Endodermal cell (in vitro differentiated cells): ENCODE measurements at regions not wholly inside any gene's neighbourhood (a gene's known extent, or its start where the extent isn't known, plus 50 kb on each side); places are given as distances from the start of the nearest gene placed in this dataset.

Experiments
- DNase-seq: peaks from one replicate; pipeline ENCODE4 v3.0.0-alpha.2; 2017
- H3K27ac ChIP-seq: 2 replicates; pipeline ENCODE4 v1.5.1; 2013; ENCODE audit warnings: mild to moderate bottlenecking, low read depth, low read length, moderate library complexity
- H3K27me3 ChIP-seq: 2 replicates; pipeline ENCODE4 v1.6.1; 2013; ENCODE audit warnings: mild to moderate bottlenecking, low read length, moderate library complexity; ENCODE audit not compliant: insufficient read depth, control insufficient read depth, poor library complexity, severe bottlenecking
- H3K36me3 ChIP-seq: 2 replicates; pipeline ENCODE4 v1.7.0; 2013; ENCODE audit warnings: mild to moderate bottlenecking, low read length, moderate library complexity; ENCODE audit not compliant: control insufficient read depth, insufficient read depth
- H3K4me1 ChIP-seq: one replicate; pipeline ENCODE4 v1.7.0; 2013; ENCODE audit warnings: low read length; ENCODE audit not compliant: control insufficient read depth, insufficient read depth
- H3K4me3 ChIP-seq: 2 replicates; pipeline ENCODE4 v1.5.1; 2013; ENCODE audit warnings: mild to moderate bottlenecking, low read length, moderate library complexity
- H3K9ac ChIP-seq: 2 replicates; pipeline ENCODE4 v1.6.1; 2013; ENCODE audit warnings: mild to moderate bottlenecking, low read length, moderate library complexity; ENCODE audit not compliant: poor library complexity, severe bottlenecking; ENCODE audit errors: extremely low read depth
- H3K9me3 ChIP-seq: 2 replicates; pipeline ENCODE4 v1.6.1; 2013; ENCODE audit warnings: mild to moderate bottlenecking, low read length, moderate library complexity; ENCODE audit not compliant: control insufficient read depth
- H3K27ac Mint-ChIP-seq: 2 replicates; pipeline ENCODE4 v1.8.0; 2020; ENCODE audit warnings: mixed read lengths
- H3K27me3 Mint-ChIP-seq: 2 replicates; pipeline ENCODE4 v1.8.0; 2021; ENCODE audit warnings: mild to moderate bottlenecking, mixed read lengths; ENCODE audit not compliant: insufficient read depth
- H3K36me3 Mint-ChIP-seq: 2 replicates; pipeline ENCODE4 v1.8.0; 2020; ENCODE audit warnings: low read depth, mixed read lengths
- H3K4me1 Mint-ChIP-seq: 2 replicates; pipeline ENCODE4 v1.8.0; 2020; ENCODE audit warnings: mixed read lengths
- H3K4me3 Mint-ChIP-seq: 2 replicates; pipeline ENCODE4 v1.8.0; 2020; ENCODE audit warnings: mild to moderate bottlenecking, moderate library complexity, mixed read lengths
- H3K9me3 Mint-ChIP-seq: 2 replicates; pipeline ENCODE4 v1.8.0; 2020; ENCODE audit warnings: mild to moderate bottlenecking, mixed read lengths
- WGBS, 2 experiments: methylation state at CpG; one replicate each; pipeline versions ENCODE4 v1.1.5 to v1.1.7; 2013; ENCODE audit warnings: missing lambda C conversion rate in 2 of 2, mixed read lengths in 1 of 2; ENCODE audit not compliant: insufficient coverage in 1 of 2, insufficient read length in 1 of 2; 5-methylcytosine and 5-hydroxymethylcytosine counted together
- TF ChIP-seq, protein P1 (sequence below): fragments of 200-600 bp; sonication (generic); conservative IDR thresholded peaks from 2 replicates; pipeline ENCODE4 v1.5.0; 2021; ENCODE audit warnings: antibody characterized with exemption, mild to moderate bottlenecking

DNA sequence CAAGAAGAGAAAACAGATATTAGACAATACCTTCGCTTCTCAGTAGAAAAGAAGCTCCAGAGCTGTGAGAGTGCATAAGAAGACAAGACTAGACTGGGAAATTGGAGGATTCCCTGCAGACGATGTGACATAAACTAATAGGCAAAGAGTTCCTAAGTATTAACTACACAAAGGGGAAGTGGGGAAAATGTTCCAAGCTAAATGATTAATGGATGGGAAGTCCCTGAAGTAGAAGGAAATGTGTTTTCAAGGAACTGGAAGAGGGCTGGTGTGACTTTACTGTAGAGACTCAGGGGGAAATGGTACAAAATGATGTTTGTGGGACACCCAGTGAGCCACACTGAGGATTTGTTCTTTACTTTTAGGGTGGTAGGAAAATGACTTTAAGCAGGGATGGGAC, 69.7 kb upstream of the DCLK2 start:
- Histone ChIP-seq H3K9ac (no peak overlapping the region), H3K9me3 (no peaks in the 10 kb centered on the region), H3K27ac (no peak overlapping the region), H3K4me3 (no peak overlapping the region), H3K36me3 (no peaks in the 10 kb centered on the region), H3K4me1 (no peaks in the 10 kb centered on the region), H3K27me3 (no peaks in the 10 kb centered on the region)
- Mint-ChIP-seq H3K4me3 (no peak overlapping the region), H3K27me3 (no peaks in the 10 kb centered on the region), H3K4me1 (peaks cover 11% of the 10 kb centered on the region), H3K9me3 (no peaks in the 10 kb centered on the region), H3K27ac (no peak overlapping the region), H3K36me3 (no peaks in the 10 kb centered on the region)
- TF ChIP-seq, protein P1, sequence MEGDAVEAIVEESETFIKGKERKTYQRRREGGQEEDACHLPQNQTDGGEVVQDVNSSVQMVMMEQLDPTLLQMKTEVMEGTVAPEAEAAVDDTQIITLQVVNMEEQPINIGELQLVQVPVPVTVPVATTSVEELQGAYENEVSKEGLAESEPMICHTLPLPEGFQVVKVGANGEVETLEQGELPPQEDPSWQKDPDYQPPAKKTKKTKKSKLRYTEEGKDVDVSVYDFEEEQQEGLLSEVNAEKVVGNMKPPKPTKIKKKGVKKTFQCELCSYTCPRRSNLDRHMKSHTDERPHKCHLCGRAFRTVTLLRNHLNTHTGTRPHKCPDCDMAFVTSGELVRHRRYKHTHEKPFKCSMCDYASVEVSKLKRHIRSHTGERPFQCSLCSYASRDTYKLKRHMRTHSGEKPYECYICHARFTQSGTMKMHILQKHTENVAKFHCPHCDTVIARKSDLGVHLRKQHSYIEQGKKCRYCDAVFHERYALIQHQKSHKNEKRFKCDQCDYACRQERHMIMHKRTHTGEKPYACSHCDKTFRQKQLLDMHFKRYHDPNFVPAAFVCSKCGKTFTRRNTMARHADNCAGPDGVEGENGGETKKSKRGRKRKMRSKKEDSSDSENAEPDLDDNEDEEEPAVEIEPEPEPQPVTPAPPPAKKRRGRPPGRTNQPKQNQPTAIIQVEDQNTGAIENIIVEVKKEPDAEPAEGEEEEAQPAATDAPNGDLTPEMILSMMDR = no peak
- WGBS, 2 experiments = 93 to 100% methylated on average over 1 to 2 of the region's 2 CpGs
- no peak for DNase-seq

DNA sequence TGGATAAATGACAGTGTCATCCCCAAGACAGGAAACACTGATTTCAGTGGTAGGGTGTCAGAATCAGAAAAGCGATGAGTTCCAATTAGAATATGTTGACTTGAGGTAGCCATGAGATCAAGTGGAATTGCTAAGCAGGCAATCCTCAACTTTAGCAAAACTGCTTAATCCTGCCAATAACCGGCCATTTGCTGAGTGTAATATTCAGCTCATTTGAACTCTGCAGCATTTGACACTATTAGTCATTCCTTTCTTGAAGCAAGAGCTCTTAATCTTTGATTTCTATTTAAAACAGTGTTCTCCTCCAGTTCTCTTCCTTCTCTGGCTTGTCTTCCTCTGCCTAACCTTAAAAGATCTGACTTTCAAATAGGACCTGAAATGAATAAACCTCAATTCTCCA, 68.7 kb upstream of the DCLK2 start:
- Histone ChIP-seq H3K4me3 (no peak overlapping the region), H3K27ac (no peak overlapping the region), H3K36me3 (no peaks in the 10 kb centered on the region), H3K9ac (no peak overlapping the region), H3K9me3 (no peaks in the 10 kb centered on the region), H3K4me1 (no peaks in the 10 kb centered on the region), H3K27me3 (no peaks in the 10 kb centered on the region)
- WGBS, 2 experiments = 92 to 96% methylated on average over 2 of the region's 2 CpGs
- Mint-ChIP-seq H3K27me3 (no peaks in the 10 kb centered on the region), H3K36me3 (no peaks in the 10 kb centered on the region), H3K4me3 (no peak overlapping the region), H3K27ac (no peak overlapping the region), H3K9me3 (peaks cover 2% of the 10 kb centered on the region), H3K4me1 (peaks cover 8% of the 10 kb centered on the region)
- DNase-seq = no peak
- TF ChIP-seq, protein P1 = no peak

DNA sequence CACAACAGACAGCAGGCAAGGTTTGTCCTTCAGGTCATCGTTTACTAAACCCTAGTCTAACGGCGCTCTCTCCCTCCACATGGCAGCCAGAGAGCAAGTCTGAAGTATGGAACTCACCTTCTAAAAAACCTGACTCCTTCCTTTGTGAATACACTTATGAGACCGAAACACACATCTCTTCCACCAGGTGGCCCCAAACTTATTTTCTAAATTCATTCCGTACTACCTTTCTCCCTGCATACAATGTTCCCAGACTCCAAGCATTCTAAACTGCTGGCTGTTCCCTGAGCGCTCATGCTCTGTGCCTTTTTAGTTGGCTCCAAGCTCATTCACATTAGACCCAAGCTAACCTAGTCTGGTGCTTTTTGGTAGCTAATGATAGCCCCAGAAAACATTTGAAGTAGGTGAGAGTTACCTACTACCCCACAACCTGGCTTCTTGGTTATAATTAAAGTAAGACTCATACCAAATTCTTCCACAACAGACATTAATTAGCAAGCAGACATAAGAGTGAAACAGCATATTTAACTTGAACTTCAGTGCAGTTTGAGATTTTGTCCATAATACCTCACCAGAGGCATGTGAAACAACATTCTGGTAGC, 67.6 kb upstream of the DCLK2 start:
- Mint-ChIP-seq H3K4me1 (peaks cover 3% of the 10 kb centered on the region), H3K4me3 (no peak overlapping the region), H3K9me3 (peaks cover 11% of the 10 kb centered on the region), H3K27ac (no peak overlapping the region), H3K27me3 (peaks cover 3% of the 10 kb centered on the region), H3K36me3 (no peaks in the 10 kb centered on the region)
- no peaks in the 10 kb centered on the region for H3K36me3 ChIP-seq
- TF ChIP-seq, protein P1 = peak; percentile 76
- H3K4me1 ChIP-seq = no peaks in the 10 kb centered on the region
- no peak overlapping the region for H3K4me3 ChIP-seq
- peak; percentile 74 for DNase-seq
- H3K9me3 ChIP-seq = no peaks in the 10 kb centered on the region
- 46 to 66% methylated on average over 5 to 6 of the region's 6 CpGs for WGBS, 2 experiments
- H3K27ac ChIP-seq = no peak overlapping the region
- no peak overlapping the region for H3K9ac ChIP-seq
- H3K27me3 ChIP-seq = no peaks in the 10 kb centered on the region
